ENCODE measurements at regions not wholly inside any gene's neighbourhood (a gene's known extent, or its start where the extent isn't known, plus 50 kb on each side); places are given as distances from the start of the nearest gene placed in this dataset.
"Not testable (repeated sequence)": the region's sequence is repeated elsewhere in the genome, so short reads cannot be mapped to it uniquely, and the experiment has no call there.

DNA sequence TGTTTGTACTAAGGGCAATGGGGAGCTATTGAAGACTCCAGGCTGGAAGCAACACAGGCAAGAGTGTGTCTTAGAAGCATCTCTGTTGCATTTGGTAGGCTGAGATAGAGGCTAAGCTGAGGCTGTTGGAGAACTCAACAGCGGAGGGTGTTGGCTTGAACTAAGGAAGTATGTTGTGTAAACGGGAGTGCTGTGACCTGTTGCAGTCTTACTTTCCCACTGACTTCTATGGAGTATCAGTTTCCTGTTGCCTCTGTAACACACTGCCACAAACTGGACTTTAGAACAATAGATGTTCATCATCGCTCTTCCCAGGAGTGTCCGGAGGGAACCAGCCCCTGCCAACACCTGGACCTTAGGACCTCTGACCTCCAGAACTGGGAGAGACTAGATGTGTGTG lies 181.8 kb downstream of the NPIPB11 start:
- in situ Hi-C loops (cut with MboI); H3K9me3 ChIP-seq (replicated peaks; ENCODE audit: control insufficient read depth, insufficient read depth, low read length); FAIRE-seq; H3K27me3 ChIP-seq (replicated peaks in 1 of 2; ENCODE audit: control insufficient read depth in 2 of 2, insufficient read depth in 2 of 2, low read length in 1 of 2); DNase-seq (ENCODE audit: low read depth, low spot score); H3K36me3 ChIP-seq (ENCODE audit: control insufficient read depth in 2 of 2, insufficient read depth in 2 of 2, low read length in 1 of 2); SMC1A ChIA-PET (ENCODE audit: uncharacterized antibody, unreplicated experiment); H3K4me2 ChIP-seq (ENCODE audit: control insufficient read depth, insufficient read depth); H3K79me2 ChIP-seq (ENCODE audit: control insufficient read depth, insufficient read depth, low read length); POLR2A ChIA-PET; H2AFZ ChIP-seq (ENCODE audit: control insufficient read depth, low read depth, low read length); CTCF ChIA-PET; H3K4me3 ChIP-seq; RAD21 ChIA-PET (ENCODE audit: unreplicated experiment); H3K9ac ChIP-seq (ENCODE audit: control insufficient read depth, insufficient read depth, low read length); ATAC-seq; H4K20me1 ChIP-seq (ENCODE audit: control insufficient read depth, insufficient read depth); H3K4me1 ChIP-seq (ENCODE audit: control insufficient read depth, insufficient read depth, low read length); intact Hi-C loops (cut with micrococcal nuclease; ENCODE audit: unreplicated experiment); H3K27ac ChIP-seq (ENCODE audit: control insufficient read depth, insufficient read depth); BruUV-seq (replicated peaks): not testable (repeated sequence)
- 99% methylated on average over 4 of the region's 4 CpGs for WGBS (ENCODE audit: insufficient coverage, insufficient replicate concordance, low lambda C conversion rate, missing lambda C conversion rate)

DNA sequence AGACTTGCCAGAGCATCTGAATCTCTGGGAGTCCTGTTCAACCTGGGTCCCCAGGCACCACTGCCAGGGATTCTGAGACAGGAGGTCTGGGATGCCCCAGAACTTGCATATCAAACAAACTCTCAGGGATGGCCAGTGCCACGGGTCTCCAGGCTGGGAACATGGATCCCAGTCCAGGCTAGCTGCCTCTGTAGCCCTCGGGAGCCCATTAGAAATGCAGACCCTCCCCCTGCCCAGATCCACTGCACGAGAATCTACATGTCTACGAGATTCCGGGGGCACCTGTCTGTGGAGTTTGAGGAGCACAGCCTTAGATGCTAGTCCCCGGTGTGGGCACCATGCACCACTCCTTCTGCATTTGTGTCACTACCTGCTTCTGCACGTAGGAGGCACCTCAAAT lies 183.9 kb downstream of the NPIPB11 start:
- H4K20me1 ChIP-seq (ENCODE audit: control insufficient read depth, insufficient read depth); H3K4me2 ChIP-seq (ENCODE audit: control insufficient read depth, insufficient read depth); H3K27ac ChIP-seq (ENCODE audit: control insufficient read depth, insufficient read depth); SMC1A ChIA-PET (ENCODE audit: uncharacterized antibody, unreplicated experiment); in situ Hi-C loops (cut with MboI); intact Hi-C loops (cut with micrococcal nuclease; ENCODE audit: unreplicated experiment); FAIRE-seq; POLR2A ChIA-PET; H3K4me1 ChIP-seq (ENCODE audit: control insufficient read depth, insufficient read depth, low read length); ATAC-seq; H3K9me3 ChIP-seq (replicated peaks; ENCODE audit: control insufficient read depth, insufficient read depth, low read length); BruUV-seq (replicated peaks); H3K79me2 ChIP-seq (ENCODE audit: control insufficient read depth, insufficient read depth, low read length); H3K27me3 ChIP-seq (replicated peaks in 1 of 2; ENCODE audit: control insufficient read depth in 2 of 2, insufficient read depth in 2 of 2, low read length in 1 of 2); H3K36me3 ChIP-seq (ENCODE audit: control insufficient read depth in 2 of 2, insufficient read depth in 2 of 2, low read length in 1 of 2); RAD21 ChIA-PET (ENCODE audit: unreplicated experiment); H3K4me3 ChIP-seq; DNase-seq (ENCODE audit: low read depth, low spot score); H2AFZ ChIP-seq (ENCODE audit: control insufficient read depth, low read depth, low read length); CTCF ChIA-PET; H3K9ac ChIP-seq (ENCODE audit: control insufficient read depth, insufficient read depth, low read length): not testable (repeated sequence)
- 62% methylated on average over 6 of the region's 7 CpGs for WGBS (ENCODE audit: insufficient coverage, insufficient replicate concordance, low lambda C conversion rate, missing lambda C conversion rate)

DNA sequence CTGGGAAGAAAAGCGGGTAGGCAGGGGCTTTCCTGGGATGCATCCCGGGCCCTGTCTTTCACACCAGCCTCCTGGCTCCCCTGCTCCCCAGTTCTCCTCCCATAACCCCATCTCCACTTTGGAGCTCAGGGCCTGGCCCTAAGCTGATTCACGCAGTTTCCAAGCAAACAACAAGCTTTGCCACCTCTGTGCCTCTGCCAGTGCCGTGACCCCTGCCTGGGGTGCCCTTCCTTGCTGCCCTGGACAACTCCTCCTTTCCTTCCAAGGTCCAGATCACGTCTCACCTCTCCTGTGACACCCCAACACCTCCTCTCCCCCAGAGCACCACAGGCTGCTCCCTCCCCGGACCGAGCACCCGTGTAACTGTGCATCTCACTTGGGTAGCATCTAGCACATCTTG lies 184.5 kb downstream of the NPIPB11 start:
- 43% methylated on average over 7 of the region's 8 CpGs for WGBS (ENCODE audit: insufficient coverage, insufficient replicate concordance, low lambda C conversion rate, missing lambda C conversion rate)
- H3K4me1 ChIP-seq (ENCODE audit: control insufficient read depth, insufficient read depth, low read length); CTCF ChIA-PET; in situ Hi-C loops (cut with MboI); H3K4me3 ChIP-seq; H3K27ac ChIP-seq (ENCODE audit: control insufficient read depth, insufficient read depth); DNase-seq (ENCODE audit: low read depth, low spot score); FAIRE-seq; BruUV-seq (replicated peaks); H3K27me3 ChIP-seq (replicated peaks in 1 of 2; ENCODE audit: control insufficient read depth in 2 of 2, insufficient read depth in 2 of 2, low read length in 1 of 2); H3K79me2 ChIP-seq (ENCODE audit: control insufficient read depth, insufficient read depth, low read length); RAD21 ChIA-PET (ENCODE audit: unreplicated experiment); H4K20me1 ChIP-seq (ENCODE audit: control insufficient read depth, insufficient read depth); H3K36me3 ChIP-seq (ENCODE audit: control insufficient read depth in 2 of 2, insufficient read depth in 2 of 2, low read length in 1 of 2); POLR2A ChIA-PET; H3K9me3 ChIP-seq (replicated peaks; ENCODE audit: control insufficient read depth, insufficient read depth, low read length); ATAC-seq; intact Hi-C loops (cut with micrococcal nuclease; ENCODE audit: unreplicated experiment); H2AFZ ChIP-seq (ENCODE audit: control insufficient read depth, low read depth, low read length); H3K9ac ChIP-seq (ENCODE audit: control insufficient read depth, insufficient read depth, low read length); H3K4me2 ChIP-seq (ENCODE audit: control insufficient read depth, insufficient read depth); SMC1A ChIA-PET (ENCODE audit: uncharacterized antibody, unreplicated experiment): not testable (repeated sequence)

DNA sequence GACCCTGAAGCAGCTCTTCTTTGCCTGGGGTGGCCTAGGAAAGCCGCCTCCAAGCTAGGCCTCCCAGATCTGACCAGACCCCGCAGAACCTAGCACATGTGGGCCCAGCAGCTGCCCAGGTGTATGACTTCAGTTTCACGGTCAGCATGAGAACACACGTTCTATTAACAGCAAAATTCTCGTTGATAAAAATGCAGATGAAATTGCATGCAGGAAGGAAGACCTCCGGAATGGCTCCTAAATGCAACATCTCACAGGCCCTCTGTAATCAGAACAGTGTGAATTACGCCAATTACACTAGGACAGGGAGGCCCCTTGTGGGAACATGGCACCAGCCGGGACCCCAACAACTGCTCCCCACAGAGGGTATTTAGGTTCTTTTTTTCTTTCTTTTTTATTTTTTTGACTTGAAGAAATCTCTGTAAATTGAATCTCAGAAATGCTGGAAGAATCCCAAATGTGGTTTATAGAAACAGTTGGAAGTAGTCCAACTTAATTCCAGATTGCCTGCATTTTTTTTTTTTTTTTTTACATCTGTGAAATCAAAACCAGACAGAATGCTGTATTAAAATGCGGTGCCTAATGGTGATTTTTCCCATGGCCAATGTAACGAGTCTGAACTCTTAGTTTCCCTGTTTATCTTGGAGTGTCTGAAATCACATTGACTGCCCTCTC lies 185.1 kb downstream of the NPIPB11 start:
- H3K27me3 ChIP-seq (replicated peaks in 1 of 2; ENCODE audit: control insufficient read depth in 2 of 2, insufficient read depth in 2 of 2, low read length in 1 of 2); H3K27ac ChIP-seq (ENCODE audit: control insufficient read depth, insufficient read depth); H3K4me3 ChIP-seq; SMC1A ChIA-PET (ENCODE audit: uncharacterized antibody, unreplicated experiment); H3K4me1 ChIP-seq (ENCODE audit: control insufficient read depth, insufficient read depth, low read length); ATAC-seq; FAIRE-seq; RAD21 ChIA-PET (ENCODE audit: unreplicated experiment); in situ Hi-C loops (cut with MboI); intact Hi-C loops (cut with micrococcal nuclease; ENCODE audit: unreplicated experiment); H3K9me3 ChIP-seq (replicated peaks; ENCODE audit: control insufficient read depth, insufficient read depth, low read length); DNase-seq (ENCODE audit: low read depth, low spot score); H3K4me2 ChIP-seq (ENCODE audit: control insufficient read depth, insufficient read depth); H3K9ac ChIP-seq (ENCODE audit: control insufficient read depth, insufficient read depth, low read length); POLR2A ChIA-PET; H4K20me1 ChIP-seq (ENCODE audit: control insufficient read depth, insufficient read depth); BruUV-seq (replicated peaks); H3K36me3 ChIP-seq (ENCODE audit: control insufficient read depth in 2 of 2, insufficient read depth in 2 of 2, low read length in 1 of 2); H2AFZ ChIP-seq (ENCODE audit: control insufficient read depth, low read depth, low read length); H3K79me2 ChIP-seq (ENCODE audit: control insufficient read depth, insufficient read depth, low read length); CTCF ChIA-PET: not testable (repeated sequence)
- WGBS (ENCODE audit: insufficient coverage, insufficient replicate concordance, low lambda C conversion rate, missing lambda C conversion rate): 68% methylated on average over 10 of the region's 10 CpGs

Data from GM12878 (cell line).